Body of pancreas (tissue), 4 donors: ENCODE measurements at regions not wholly inside any gene's neighbourhood (a gene's known extent, or its start where the extent isn't known, plus 50 kb on each side); places are given as distances from the start of the nearest gene placed in this dataset.
A peak's percentile ranks its signal among the peaks of the same experiment; 100 is the strongest.

Experiments
- ATAC-seq: fragments of 150-250 bp; one replicate; pipeline ENCODE4 v1.9.1; 2016
- DNase-seq, 4 donors: peaks; one replicate each; pipeline ENCODE4 v3.0.0-alpha.2; 2019
- H3K27ac ChIP-seq, 4 donors: fragments of 200-600 bp; sonication (generic); 1 replicate in 3 of 4; 2 replicates in 1 of 4; pipeline versions ENCODE4 v1.5.1 to v1.6.1; 2016 to 2019; ENCODE audit warnings: mild to moderate bottlenecking in 1 of 4, mixed read lengths in 1 of 4, moderate library complexity in 1 of 4
- H3K27me3 ChIP-seq, 2 donors: fragments of 200-600 bp; sonication (generic); one replicate each; pipeline ENCODE4 v1.6.0; 2016; ENCODE audit warnings: mild to moderate bottlenecking in 1 of 2
- H3K36me3 ChIP-seq, 2 donors: fragments of 200-600 bp; sonication (generic); replicated peaks in 1 of 2; 2 replicates each; pipeline ENCODE4 v1.5.1; 2016; ENCODE audit warnings: low read depth in 2 of 2; ENCODE audit not compliant: insufficient read depth in 1 of 2
- H3K4me1 ChIP-seq: fragments of 200-600 bp; sonication (generic); one replicate; pipeline ENCODE4 v1.6.0; 2016
- H3K4me3 ChIP-seq, 2 donors: fragments of 200-600 bp; sonication (generic); 1 replicate in 1 of 2; 2 replicates in 1 of 2; pipeline ENCODE4 v1.5.1; 2016 to 2019
- H3K9me3 ChIP-seq, 3 donors: fragments of 200-600 bp; sonication (generic); 1 replicate in 2 of 3; 2 replicates in 1 of 3; pipeline ENCODE4 v1.5.1; 2016
- POLR2A ChIP-seq, 3 donors: fragments of 450-650 bp; IDR thresholded peaks; one replicate each; pipeline ENCODE4 v1.6.1; 2016; ENCODE audit warnings: antibody characterized with exemption in 3 of 3, mild to moderate bottlenecking in 2 of 3
- WGBS, 2 donors: methylation state at CpG; one replicate each; pipeline ENCODE4 v1.1.5; 2017; 5-methylcytosine and 5-hydroxymethylcytosine counted together
- intact Hi-C: fragments of 100-400 bp; cut with DNase I; formaldehyde crosslinking; loops from one replicate; pipeline ENCODE4 v1.15.1; 2023
- TF ChIP-seq, protein P1 (sequence below), 7 experiments: fragments of 450-650 bp in 4 of 7; fragments of 200-600 bp in 3 of 7; sonication (generic) in 3 of 7; IDR thresholded peaks; one replicate each; pipeline ENCODE4 v1.5.1; 2016 to 2019; ENCODE audit warnings: antibody characterized with exemption in 7 of 7

DNA sequence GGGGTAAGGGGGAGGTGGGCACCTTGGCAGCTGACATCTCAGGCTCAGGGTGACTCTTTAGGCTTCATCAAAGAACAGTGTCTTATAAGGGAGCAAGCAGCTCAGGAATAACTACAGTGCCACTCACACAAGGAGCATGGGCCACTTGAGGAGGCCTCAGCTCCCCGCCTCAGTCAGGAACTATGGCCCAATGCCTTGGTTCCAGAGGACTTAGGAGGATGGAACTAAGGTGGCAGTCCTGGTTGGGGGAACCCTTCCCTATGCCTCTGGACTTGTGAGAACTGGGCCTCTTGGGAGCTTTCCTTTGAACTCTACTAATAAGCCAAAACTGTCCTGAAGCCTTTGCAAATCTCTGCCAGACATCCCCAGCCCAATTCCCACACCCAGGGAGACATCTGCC, 160.6 kb downstream of the EFNB1 start:
- H3K9me3 ChIP-seq: no peaks in the 10 kb centered on the region
- H3K27me3 ChIP-seq: no peaks in the 10 kb centered on the region
- WGBS, 2 donors: 100% methylated on average over 1 of the region's 1 CpG; no CpG with 5 or more reads in 1 of the 2 donors
- DNase-seq (no peak), ATAC-seq (peak; percentile 15)
- intact Hi-C loops: no loop called here
- H3K36me3 ChIP-seq: no peaks in the 10 kb centered on the region
- TF ChIP-seq, protein P1, sequence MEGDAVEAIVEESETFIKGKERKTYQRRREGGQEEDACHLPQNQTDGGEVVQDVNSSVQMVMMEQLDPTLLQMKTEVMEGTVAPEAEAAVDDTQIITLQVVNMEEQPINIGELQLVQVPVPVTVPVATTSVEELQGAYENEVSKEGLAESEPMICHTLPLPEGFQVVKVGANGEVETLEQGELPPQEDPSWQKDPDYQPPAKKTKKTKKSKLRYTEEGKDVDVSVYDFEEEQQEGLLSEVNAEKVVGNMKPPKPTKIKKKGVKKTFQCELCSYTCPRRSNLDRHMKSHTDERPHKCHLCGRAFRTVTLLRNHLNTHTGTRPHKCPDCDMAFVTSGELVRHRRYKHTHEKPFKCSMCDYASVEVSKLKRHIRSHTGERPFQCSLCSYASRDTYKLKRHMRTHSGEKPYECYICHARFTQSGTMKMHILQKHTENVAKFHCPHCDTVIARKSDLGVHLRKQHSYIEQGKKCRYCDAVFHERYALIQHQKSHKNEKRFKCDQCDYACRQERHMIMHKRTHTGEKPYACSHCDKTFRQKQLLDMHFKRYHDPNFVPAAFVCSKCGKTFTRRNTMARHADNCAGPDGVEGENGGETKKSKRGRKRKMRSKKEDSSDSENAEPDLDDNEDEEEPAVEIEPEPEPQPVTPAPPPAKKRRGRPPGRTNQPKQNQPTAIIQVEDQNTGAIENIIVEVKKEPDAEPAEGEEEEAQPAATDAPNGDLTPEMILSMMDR (IDR thresholded peaks at IDR 0.05): no peak
- TF ChIP-seq POLR2A (IDR thresholded peaks at IDR 0.05): no peak
- H3K4me3 ChIP-seq: no peak overlapping the region
- H3K27ac ChIP-seq: peak overlapping the region in 1 of 4 donors; percentile 30
- H3K4me1 ChIP-seq: peaks cover 16% of the 10 kb centered on the region

DNA sequence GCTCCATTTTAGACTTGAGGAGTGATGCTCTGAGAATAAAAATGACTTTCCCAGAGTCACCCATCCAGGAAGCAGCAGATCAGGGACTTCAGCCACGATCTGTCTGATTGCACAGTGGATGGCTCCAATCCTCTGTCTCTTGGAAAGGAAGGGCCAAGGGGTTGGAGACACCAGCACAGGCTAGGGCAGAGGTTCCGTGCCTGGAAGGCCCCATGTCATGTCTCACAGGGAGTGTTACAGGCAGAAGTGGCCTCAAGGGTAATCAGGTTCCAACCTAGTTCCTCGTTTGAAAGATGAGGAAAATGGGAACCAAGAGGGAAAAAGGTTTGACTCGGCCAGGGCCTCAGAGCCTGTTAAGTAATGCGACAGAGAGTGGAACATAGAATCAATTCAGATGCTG, 160.0 kb downstream of the EFNB1 start:
- no peak for DNase-seq
- Histone ChIP-seq H3K4me3 (no peak overlapping the region), H3K4me1 (peaks cover 16% of the 10 kb centered on the region), H3K9me3 (no peaks in the 10 kb centered on the region), H3K27me3 (no peaks in the 10 kb centered on the region), H3K27ac (no peak overlapping the region), H3K36me3 (no peaks in the 10 kb centered on the region)
- intact Hi-C loops: no loop called here
- WGBS, 2 donors: 49 to 94% methylated on average over 4 to 5 of the region's 5 CpGs
- TF ChIP-seq POLR2A (IDR thresholded peaks at IDR 0.05): no peak
- TF ChIP-seq, protein P1 (IDR thresholded peaks at IDR 0.05): no peak
- no peak for ATAC-seq

DNA sequence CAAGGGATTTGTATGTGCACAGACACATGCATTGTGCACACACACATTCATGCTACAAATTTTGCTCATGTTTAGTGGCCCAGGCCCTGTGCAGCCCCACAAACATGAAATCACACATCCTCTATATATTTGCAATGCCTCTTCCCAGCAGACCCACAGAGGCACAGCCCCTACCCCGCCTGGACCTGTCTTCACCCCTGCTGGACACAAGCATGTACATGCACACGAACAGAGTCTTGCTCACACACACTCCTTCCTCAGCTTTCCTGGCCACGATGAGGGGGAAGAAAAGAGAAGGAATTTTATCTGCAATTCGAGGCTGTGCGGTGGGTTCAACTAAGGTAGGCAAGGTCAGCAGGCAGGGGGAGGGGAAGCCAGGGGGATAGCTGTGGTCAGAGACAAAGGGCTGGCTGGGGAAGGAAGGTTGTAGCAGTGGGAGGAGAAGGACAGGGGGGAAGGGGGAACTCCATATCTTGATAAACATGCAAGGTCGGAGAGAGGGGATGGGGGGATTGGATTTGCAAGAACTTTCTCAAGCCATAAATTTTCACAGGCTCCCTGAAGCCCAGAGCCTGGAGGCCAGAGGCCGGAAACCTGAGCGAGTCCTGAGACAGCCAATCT, 156.4 kb downstream of the EFNB1 start:
- WGBS, 2 donors: 65 to 75% methylated on average over 8 of the region's 8 CpGs
- Histone ChIP-seq H3K4me1 (peaks cover 11% of the 10 kb centered on the region), H3K36me3 (no peaks in the 10 kb centered on the region), H3K4me3 (no peak overlapping the region), H3K27me3 (no peaks in the 10 kb centered on the region), H3K9me3 (no peaks in the 10 kb centered on the region), H3K27ac (no peak overlapping the region)
- TF ChIP-seq, protein P1 (IDR thresholded peaks at IDR 0.05): no peak
- no peak for TF ChIP-seq POLR2A (IDR thresholded peaks at IDR 0.05)
- ATAC-seq (no peak), DNase-seq (no peak)
- intact Hi-C loops: no loop called here

DNA sequence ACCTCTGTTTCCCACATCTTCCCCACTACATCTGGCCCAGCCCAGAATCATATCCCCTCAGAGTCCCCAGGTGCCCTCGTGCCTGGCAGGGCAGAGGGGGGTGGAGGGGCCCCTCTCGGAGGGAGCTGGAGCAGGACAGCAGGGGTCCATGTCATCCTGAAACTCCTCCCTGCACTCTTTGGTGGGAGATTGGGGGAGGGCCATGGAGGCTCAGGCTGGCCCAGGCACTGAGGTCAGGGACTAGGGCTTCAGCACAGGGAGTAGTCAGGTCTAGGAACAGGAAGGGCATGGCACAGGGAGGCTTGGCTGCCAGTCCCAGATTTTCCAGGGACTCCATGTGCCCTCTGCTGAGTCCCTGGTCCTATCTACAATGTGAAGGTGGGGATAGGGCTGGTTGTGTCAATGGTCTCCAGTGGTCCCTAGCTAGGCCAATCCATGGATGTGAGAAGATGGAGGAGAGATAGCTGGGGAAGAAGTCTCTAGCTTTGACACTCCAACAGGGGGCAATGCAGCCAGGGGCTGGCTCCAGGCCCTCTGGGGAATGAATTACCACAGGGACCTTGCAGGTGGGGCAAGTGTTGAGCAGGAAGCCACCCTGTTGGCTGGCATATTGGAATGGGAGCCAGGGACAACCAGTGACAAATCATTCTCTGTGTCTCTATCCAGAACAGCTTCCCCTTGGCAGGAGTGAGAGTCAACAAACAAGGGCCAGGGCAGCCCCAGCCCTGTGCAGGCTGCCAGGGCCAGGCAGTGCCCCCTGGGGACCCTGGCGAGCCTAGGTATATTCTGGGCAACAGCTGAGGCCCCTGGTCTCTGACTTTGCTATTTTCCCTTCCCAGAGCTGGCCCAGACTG, 154.4 kb downstream of the EFNB1 start:
- H3K4me1 ChIP-seq: no peaks in the 10 kb centered on the region
- peak overlapping the region in 1 of 4 donors; percentile 8 for H3K27ac ChIP-seq
- no peaks in the 10 kb centered on the region for H3K9me3 ChIP-seq
- intact Hi-C loops: no loop called here
- no peaks in the 10 kb centered on the region for H3K27me3 ChIP-seq
- ATAC-seq (no peak), DNase-seq (peak in 1 of 4 donors; percentile 21)
- TF ChIP-seq POLR2A (IDR thresholded peaks at IDR 0.05): no peak
- TF ChIP-seq, protein P1 (IDR thresholded peaks at IDR 0.05): no peak
- H3K4me3 ChIP-seq: no peak overlapping the region
- no peaks in the 10 kb centered on the region for H3K36me3 ChIP-seq
- WGBS, 2 donors: 44 to 100% methylated on average over 1 to 2 of the region's 3 CpGs
